Type B pancreatic cell (in vitro differentiated cells): ENCODE measurements at regions not wholly inside any gene's neighbourhood (a gene's known extent, or its start where the extent isn't known, plus 50 kb on each side); places are given as distances from the start of the nearest gene placed in this dataset.

Source experiments
- DNase-seq: peaks from one replicate; pipeline ENCODE4 v3.0.0; 2021; ENCODE audit warnings: mixed read lengths; ENCODE audit not compliant: unreplicated experiment; ENCODE audit errors: extremely low spot score
- H3K27ac Mint-ChIP-seq: 2 replicates; pipeline ENCODE4 v1.8.0; 2021; ENCODE audit warnings: mild to moderate bottlenecking, mixed read lengths
- H3K27me3 Mint-ChIP-seq: 2 replicates; pipeline ENCODE4 v1.8.0; 2021; ENCODE audit warnings: mixed read lengths
- H3K36me3 Mint-ChIP-seq: 2 replicates; pipeline ENCODE4 v1.8.0; 2021; ENCODE audit warnings: mixed read lengths
- H3K4me1 Mint-ChIP-seq: one replicate; pipeline ENCODE4 v1.8.0; 2021; ENCODE audit warnings: mixed read lengths; ENCODE audit not compliant: unreplicated experiment
- H3K4me3 Mint-ChIP-seq: 2 replicates; pipeline ENCODE4 v1.8.0; 2021; ENCODE audit warnings: mild to moderate bottlenecking, mixed read lengths
- H3K9me3 Mint-ChIP-seq: 2 replicates; pipeline ENCODE4 v1.8.0; 2021; ENCODE audit warnings: mixed read lengths
- CTCF ChIP-seq: fragments of 200-600 bp; sonication (generic); conservative IDR thresholded peaks from 2 replicates; pipeline ENCODE4 v1.5.0; 2021; ENCODE audit warnings: antibody characterized with exemption, mild to moderate bottlenecking

- H3K4me3 Mint-ChIP-seq: no peak overlapping the region
- H3K4me1 Mint-ChIP-seq: no peaks in the 10 kb centered on the region
- TF ChIP-seq CTCF: no peak
- H3K27ac Mint-ChIP-seq: no peak overlapping the region
- H3K27me3 Mint-ChIP-seq: peaks cover 3% of the 10 kb centered on the region
- peaks cover 5% of the 10 kb centered on the region for H3K36me3 Mint-ChIP-seq
- no peak for DNase-seq
- H3K9me3 Mint-ChIP-seq: peaks cover 7% of the 10 kb centered on the region
Observed at GRCh38 chr5:71794061-71794695, 75.1 kb downstream of the CARTPT start.

- peaks cover 10% of the 10 kb centered on the region for H3K4me1 Mint-ChIP-seq
- TF ChIP-seq CTCF: no peak
- no peak overlapping the region for H3K27ac Mint-ChIP-seq
- no peaks in the 10 kb centered on the region for H3K9me3 Mint-ChIP-seq
- peaks cover 19% of the 10 kb centered on the region for H3K27me3 Mint-ChIP-seq
- H3K36me3 Mint-ChIP-seq: no peaks in the 10 kb centered on the region
- H3K4me3 Mint-ChIP-seq: no peak overlapping the region
- no peak for DNase-seq
Observed at GRCh38 chr5:71802673-71803072, 83.6 kb downstream of the CARTPT start.

GRCh38 chr5:71806711-71807110 lies 87.6 kb downstream of the CARTPT start:
- DNase-seq: no peak
- Mint-ChIP-seq H3K4me1 (peaks cover 33% of the 10 kb centered on the region), H3K27ac (no peak overlapping the region), H3K27me3 (peaks cover 13% of the 10 kb centered on the region), H3K36me3 (no peaks in the 10 kb centered on the region), H3K4me3 (no peak overlapping the region), H3K9me3 (no peaks in the 10 kb centered on the region)
- no peak for TF ChIP-seq CTCF

- Mint-ChIP-seq H3K27me3 (peaks cover 7% of the 10 kb centered on the region), H3K9me3 (no peaks in the 10 kb centered on the region), H3K27ac (no peak overlapping the region), H3K4me1 (peaks cover 33% of the 10 kb centered on the region), H3K4me3 (no peak overlapping the region), H3K36me3 (no peaks in the 10 kb centered on the region)
- TF ChIP-seq CTCF: no peak
- no peak for DNase-seq
Observed at GRCh38 chr5:71807909-71808308, 88.8 kb downstream of the CARTPT start.

- Mint-ChIP-seq H3K27ac (no peak overlapping the region), H3K9me3 (peaks cover 4% of the 10 kb centered on the region), H3K4me3 (no peak overlapping the region), H3K4me1 (peaks cover 37% of the 10 kb centered on the region), H3K27me3 (peaks cover 6% of the 10 kb centered on the region), H3K36me3 (no peaks in the 10 kb centered on the region)
- no peak for TF ChIP-seq CTCF
- DNase-seq: no peak
Observed at GRCh38 chr5:71809446-71809845, 90.4 kb downstream of the CARTPT start.

GRCh38 chr5:71810023-71810422 lies 90.9 kb downstream of the CARTPT start:
- Mint-ChIP-seq H3K27me3 (peaks cover 6% of the 10 kb centered on the region), H3K36me3 (no peaks in the 10 kb centered on the region), H3K4me3 (no peak overlapping the region), H3K4me1 (peaks cover 37% of the 10 kb centered on the region), H3K9me3 (peaks cover 6% of the 10 kb centered on the region), H3K27ac (no peak overlapping the region)
- DNase-seq: no peak
- TF ChIP-seq CTCF: no peak
